SK-N-SH (cell line): ENCODE measurements at regions not wholly inside any gene's neighbourhood (a gene's known extent, or its start where the extent isn't known, plus 50 kb on each side); places are given as distances from the start of the nearest gene placed in this dataset.

Source experiments
- CTCF ChIA-PET: fragments of 300-600, 350-600 bp; formaldehyde crosslinking; extraction: SDS; loops from one replicate; lab custom pipeline; 2021; lab: Yijun Ruan, JAX
- POLR2A ChIA-PET: fragments of 350-600 bp; sonication (Branson Sonifier 250); formaldehyde crosslinking; extraction: SDS; loops from one replicate; lab custom pipeline; 2020; ENCODE audit warnings: antibody characterized with exemption, inconsistent platforms; lab: Yijun Ruan, JAX
- DNase-seq: peaks from one replicate; pipeline ENCODE4 v3.0.0; 2012
- H2AFZ ChIP-seq: fragments of 200-600 bp; sonication (generic); 2 replicates; pipeline ENCODE4 v1.8.1; 2016; ENCODE audit warnings: antibody characterized with exemption, mild to moderate bottlenecking, low read depth
- H3F3A ChIP-seq: fragments of 200-600 bp; sonication (generic); replicated peaks from 2 replicates; pipeline ENCODE3; 2016; ENCODE audit warnings: antibody characterized with exemption, mild to moderate bottlenecking; ENCODE audit not compliant: insufficient read depth
- H3K27ac ChIP-seq, 2 experiments: fragments of 200-500 bp in 1 of 2; fragments of 200-600 bp in 1 of 2; sonication (Bioruptor generic) in 1 of 2; sonication (generic), shearing (Covaris generic) in 1 of 2; 2 replicates each; pipeline versions ENCODE4 v1.5.1 to v1.6.1; 2014 to 2016; ENCODE audit warnings: low read depth in 2 of 2, inconsistent platforms in 1 of 2, low read length in 1 of 2, mild to moderate bottlenecking in 1 of 2, mixed read lengths in 1 of 2
- H3K27me3 ChIP-seq: fragments of 200-600 bp; sonication (generic), shearing (Covaris generic); 2 replicates; pipeline ENCODE4 v1.6.1; 2016; ENCODE audit warnings: mixed run types; ENCODE audit not compliant: insufficient read depth
- H3K36me3 ChIP-seq, 2 experiments: fragments of 200-500 bp in 1 of 2; fragments of 200-600 bp in 1 of 2; sonication (Bioruptor generic) in 1 of 2; sonication (generic) in 1 of 2; replicated peaks in 1 of 2; 2 replicates each; pipeline versions ENCODE3 to v1.5.1; 2014 to 2016; ENCODE audit warnings: low read length in 1 of 2, mild to moderate bottlenecking in 1 of 2; ENCODE audit not compliant: insufficient read depth in 2 of 2, control insufficient read depth in 1 of 2
- H3K4me1 ChIP-seq, 2 experiments: fragments of 200-500 bp in 1 of 2; fragments of 200-600 bp in 1 of 2; sonication (Bioruptor generic) in 1 of 2; sonication (generic), shearing (Covaris generic) in 1 of 2; 2 replicates each; pipeline versions ENCODE4 v1.5.1 to v1.6.1; 2014 to 2016; ENCODE audit warnings: low read depth in 1 of 2, low read length in 1 of 2, mixed run types in 1 of 2; ENCODE audit not compliant: insufficient read depth in 2 of 2, control insufficient read depth in 1 of 2
- H3K4me2 ChIP-seq: fragments of 200-600 bp; sonication (generic), shearing (Covaris generic); 2 replicates; pipeline ENCODE4 v1.6.1; 2017; ENCODE audit warnings: mixed run types
- H3K4me3 ChIP-seq, 2 experiments: fragments of 200-500 bp in 1 of 2; fragments of 200-600 bp in 1 of 2; sonication (Bioruptor generic) in 1 of 2; sonication (generic), shearing (Covaris generic) in 1 of 2; 2 replicates each; pipeline versions ENCODE4 v1.5.1 to v1.8.1; 2014 to 2016; ENCODE audit warnings: low read depth in 2 of 2, inconsistent platforms in 1 of 2, low read length in 1 of 2, mild to moderate bottlenecking in 1 of 2, mixed read lengths in 1 of 2, moderate library complexity in 1 of 2
- H3K79me2 ChIP-seq: fragments of 200-600 bp; sonication (generic); 2 replicates; pipeline ENCODE4 v1.8.1; 2017; ENCODE audit warnings: mild to moderate bottlenecking; ENCODE audit not compliant: insufficient read depth
- H3K9ac ChIP-seq: fragments of 200-600 bp; sonication (generic); 2 replicates; pipeline ENCODE4 v1.6.1; 2017; ENCODE audit warnings: mixed run types
- H3K9me2 ChIP-seq: fragments of 200-600 bp; sonication (generic); 2 replicates; pipeline ENCODE4 v1.6.1; 2017; ENCODE audit warnings: mixed run types
- H3K9me3 ChIP-seq: fragments of 200-600 bp; sonication (generic); 2 replicates; pipeline ENCODE4 v1.6.1; 2017; ENCODE audit warnings: mixed run types, mild to moderate bottlenecking, moderate library complexity
- H4K20me1 ChIP-seq: fragments of 200-600 bp; sonication (generic); 2 replicates; pipeline ENCODE4 v1.6.1; 2017; ENCODE audit warnings: mild to moderate bottlenecking, mixed run types; ENCODE audit not compliant: insufficient read depth
- CHD2 ChIP-seq: fragments of 150-350 bp; IDR thresholded peaks from 2 replicates; pipeline ENCODE4 v1.6.1; 2018; ENCODE audit warnings: low read length; ENCODE audit not compliant: partially characterized antibody
- EP300 ChIP-seq, 2 experiments: IDR thresholded peaks; 2 replicates each; pipeline versions ENCODE4 v1.4.0 to v1.6.1; 2012; ENCODE audit warnings: borderline replicate concordance in 1 of 2, low read depth in 1 of 2, low read length in 1 of 2
- FOSL2 ChIP-seq: IDR thresholded peaks from 2 replicates; pipeline ENCODE4 v1.4.0; 2012; ENCODE audit warnings: low read depth, mild to moderate bottlenecking, moderate library complexity, borderline replicate concordance
- FOXJ3 ChIP-seq: sonication (generic); formaldehyde crosslinking; IDR thresholded peaks from 2 replicates; pipeline ENCODE4 v1.5.1; 2020; ENCODE audit warnings: mild to moderate bottlenecking, missing genetic modification reagents
- GABPA ChIP-seq: IDR thresholded peaks from 2 replicates; pipeline ENCODE4 v1.4.0; 2012; ENCODE audit warnings: low read depth, mild to moderate bottlenecking
- MEF2A ChIP-seq: IDR thresholded peaks from 2 replicates; pipeline ENCODE4 v1.4.0; 2012; ENCODE audit warnings: low read depth, borderline replicate concordance
- NFIC ChIP-seq: IDR thresholded peaks from 2 replicates; pipeline ENCODE4 v1.4.0; 2012; ENCODE audit warnings: borderline replicate concordance
- NRF1 ChIP-seq: IDR thresholded peaks from 2 replicates; pipeline ENCODE4 v1.6.1; 2012; ENCODE audit warnings: low read depth, mild to moderate bottlenecking, low read length
- POLR2AphosphoS5 ChIP-seq: IDR thresholded peaks from 2 replicates; pipeline ENCODE4 v1.6.1; 2012; ENCODE audit warnings: low read depth, low read length
- RAD21 ChIP-seq: IDR thresholded peaks from 2 replicates; pipeline ENCODE4 v1.6.1; 2012; ENCODE audit warnings: mild to moderate bottlenecking, low read length
- REST ChIP-seq: IDR thresholded peaks from 2 replicates; pipeline ENCODE4 v1.6.1; 2012; ENCODE audit warnings: mild to moderate bottlenecking, low read depth, low read length, moderate library complexity
- RFX5 ChIP-seq: IDR thresholded peaks from 2 replicates; pipeline ENCODE4 v1.6.1; 2012; ENCODE audit warnings: mild to moderate bottlenecking, improper control_type of control experiment, low read length
- TCF12 ChIP-seq: IDR thresholded peaks from 2 replicates; pipeline ENCODE4 v1.4.0; 2012
- TEAD4 ChIP-seq: IDR thresholded peaks from 2 replicates; pipeline ENCODE4 v1.4.0; 2012; ENCODE audit warnings: mild to moderate bottlenecking, borderline replicate concordance; ENCODE audit not compliant: insufficient read depth
- YY1 ChIP-seq: IDR thresholded peaks from 2 replicates; pipeline ENCODE4 v1.4.0; 2012; ENCODE audit warnings: low read depth, mild to moderate bottlenecking
- WGBS: methylation state at CpG from one replicate; pipeline ENCODE4 v1.1.6; 2017; ENCODE audit warnings: low lambda C conversion rate; 5-methylcytosine and 5-hydroxymethylcytosine counted together
- TF ChIP-seq, protein P1 (sequence below): IDR thresholded peaks from 2 replicates; pipeline ENCODE4 v1.4.0; 2012; ENCODE audit warnings: low read depth, borderline replicate concordance
- TF ChIP-seq, protein P2 (sequence below): IDR thresholded peaks from 2 replicates; pipeline ENCODE4; 2012
- TF ChIP-seq, protein P3 (sequence below): fragments of 200-600 bp; sonication (generic); IDR thresholded peaks from 2 replicates; pipeline ENCODE4 v1.6.1; 2017; ENCODE audit warnings: antibody characterized with exemption, mild to moderate bottlenecking, moderate library complexity
- TF ChIP-seq, protein P4 (sequence below): IDR thresholded peaks from 2 replicates; pipeline ENCODE4 v1.4.0; 2012; ENCODE audit warnings: low read depth
- TF ChIP-seq, protein P5 (sequence below): fragments of 150-350 bp; IDR thresholded peaks from 2 replicates; pipeline ENCODE4 v1.6.1; 2016; ENCODE audit warnings: mild to moderate bottlenecking, low read depth, low read length

- Histone ChIP-seq H3K4me3 (no peak overlapping the region), H3K27ac (no peak overlapping the region), H3K27me3 (no peaks in the 10 kb centered on the region; the same call in 1 of the 2 replicates)
- no peak for TF ChIP-seq TCF12
- TF ChIP-seq NFIC: no peak
- TF ChIP-seq, protein P1, sequence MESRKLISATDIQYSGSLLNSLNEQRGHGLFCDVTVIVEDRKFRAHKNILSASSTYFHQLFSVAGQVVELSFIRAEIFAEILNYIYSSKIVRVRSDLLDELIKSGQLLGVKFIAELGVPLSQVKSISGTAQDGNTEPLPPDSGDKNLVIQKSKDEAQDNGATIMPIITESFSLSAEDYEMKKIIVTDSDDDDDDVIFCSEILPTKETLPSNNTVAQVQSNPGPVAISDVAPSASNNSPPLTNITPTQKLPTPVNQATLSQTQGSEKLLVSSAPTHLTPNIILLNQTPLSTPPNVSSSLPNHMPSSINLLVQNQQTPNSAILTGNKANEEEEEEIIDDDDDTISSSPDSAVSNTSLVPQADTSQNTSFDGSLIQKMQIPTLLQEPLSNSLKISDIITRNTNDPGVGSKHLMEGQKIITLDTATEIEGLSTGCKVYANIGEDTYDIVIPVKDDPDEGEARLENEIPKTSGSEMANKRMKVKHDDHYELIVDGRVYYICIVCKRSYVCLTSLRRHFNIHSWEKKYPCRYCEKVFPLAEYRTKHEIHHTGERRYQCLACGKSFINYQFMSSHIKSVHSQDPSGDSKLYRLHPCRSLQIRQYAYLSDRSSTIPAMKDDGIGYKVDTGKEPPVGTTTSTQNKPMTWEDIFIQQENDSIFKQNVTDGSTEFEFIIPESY: no peak
- no peak for TF ChIP-seq RAD21
- no peak for TF ChIP-seq MEF2A
- no peak for TF ChIP-seq FOSL2
- TF ChIP-seq TEAD4: no peak
- TF ChIP-seq, protein P2, sequence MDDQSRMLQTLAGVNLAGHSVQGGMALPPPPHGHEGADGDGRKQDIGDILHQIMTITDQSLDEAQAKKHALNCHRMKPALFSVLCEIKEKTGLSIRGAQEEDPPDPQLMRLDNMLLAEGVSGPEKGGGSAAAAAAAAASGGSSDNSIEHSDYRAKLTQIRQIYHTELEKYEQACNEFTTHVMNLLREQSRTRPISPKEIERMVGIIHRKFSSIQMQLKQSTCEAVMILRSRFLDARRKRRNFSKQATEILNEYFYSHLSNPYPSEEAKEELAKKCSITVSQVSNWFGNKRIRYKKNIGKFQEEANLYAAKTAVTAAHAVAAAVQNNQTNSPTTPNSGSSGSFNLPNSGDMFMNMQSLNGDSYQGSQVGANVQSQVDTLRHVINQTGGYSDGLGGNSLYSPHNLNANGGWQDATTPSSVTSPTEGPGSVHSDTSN: no peak
- TF ChIP-seq RFX5: no peak
- TF ChIP-seq, protein P3, sequence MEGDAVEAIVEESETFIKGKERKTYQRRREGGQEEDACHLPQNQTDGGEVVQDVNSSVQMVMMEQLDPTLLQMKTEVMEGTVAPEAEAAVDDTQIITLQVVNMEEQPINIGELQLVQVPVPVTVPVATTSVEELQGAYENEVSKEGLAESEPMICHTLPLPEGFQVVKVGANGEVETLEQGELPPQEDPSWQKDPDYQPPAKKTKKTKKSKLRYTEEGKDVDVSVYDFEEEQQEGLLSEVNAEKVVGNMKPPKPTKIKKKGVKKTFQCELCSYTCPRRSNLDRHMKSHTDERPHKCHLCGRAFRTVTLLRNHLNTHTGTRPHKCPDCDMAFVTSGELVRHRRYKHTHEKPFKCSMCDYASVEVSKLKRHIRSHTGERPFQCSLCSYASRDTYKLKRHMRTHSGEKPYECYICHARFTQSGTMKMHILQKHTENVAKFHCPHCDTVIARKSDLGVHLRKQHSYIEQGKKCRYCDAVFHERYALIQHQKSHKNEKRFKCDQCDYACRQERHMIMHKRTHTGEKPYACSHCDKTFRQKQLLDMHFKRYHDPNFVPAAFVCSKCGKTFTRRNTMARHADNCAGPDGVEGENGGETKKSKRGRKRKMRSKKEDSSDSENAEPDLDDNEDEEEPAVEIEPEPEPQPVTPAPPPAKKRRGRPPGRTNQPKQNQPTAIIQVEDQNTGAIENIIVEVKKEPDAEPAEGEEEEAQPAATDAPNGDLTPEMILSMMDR: no peak
- no peak for TF ChIP-seq REST
- TF ChIP-seq POLR2AphosphoS5: no peak
- TF ChIP-seq CHD2: no peak
- TF ChIP-seq NRF1: no peak
- no peak for TF ChIP-seq FOXJ3 (CRISPR knock-in tag)
- TF ChIP-seq EP300 (IDR thresholded peaks at IDR 0.05; ENCODE audit: borderline replicate concordance in 1 of 2, low read depth in 1 of 2, low read length in 1 of 2): no peak
- TF ChIP-seq, protein P4, sequence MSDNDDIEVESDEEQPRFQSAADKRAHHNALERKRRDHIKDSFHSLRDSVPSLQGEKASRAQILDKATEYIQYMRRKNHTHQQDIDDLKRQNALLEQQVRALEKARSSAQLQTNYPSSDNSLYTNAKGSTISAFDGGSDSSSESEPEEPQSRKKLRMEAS: no peak
- TF ChIP-seq YY1: no peak
- no peak for TF ChIP-seq GABPA
- TF ChIP-seq, protein P5, sequence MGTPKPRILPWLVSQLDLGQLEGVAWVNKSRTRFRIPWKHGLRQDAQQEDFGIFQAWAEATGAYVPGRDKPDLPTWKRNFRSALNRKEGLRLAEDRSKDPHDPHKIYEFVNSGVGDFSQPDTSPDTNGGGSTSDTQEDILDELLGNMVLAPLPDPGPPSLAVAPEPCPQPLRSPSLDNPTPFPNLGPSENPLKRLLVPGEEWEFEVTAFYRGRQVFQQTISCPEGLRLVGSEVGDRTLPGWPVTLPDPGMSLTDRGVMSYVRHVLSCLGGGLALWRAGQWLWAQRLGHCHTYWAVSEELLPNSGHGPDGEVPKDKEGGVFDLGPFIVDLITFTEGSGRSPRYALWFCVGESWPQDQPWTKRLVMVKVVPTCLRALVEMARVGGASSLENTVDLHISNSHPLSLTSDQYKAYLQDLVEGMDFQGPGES: no peak
- TF ChIP-seq, all 33 proteins: peak for 0
- WGBS: 18% methylated on average over 3 of the region's 3 CpGs
- Histone ChIP-seq H2AFZ (peak overlapping the region; percentile 50; the same call in 1 of the 2 replicates), H3K79me2 (no peaks in the 10 kb centered on the region), H3K9me3 (no peaks in the 10 kb centered on the region), H3K9me2 (no peaks in the 10 kb centered on the region), H3K9ac (no peak overlapping the region), H3F3A (no peaks in the 10 kb centered on the region), H3K4me1 (no peaks in the 10 kb centered on the region), H3K4me2 (no peak overlapping the region), H3K36me3 (no peaks in the 10 kb centered on the region), H4K20me1 (no peaks in the 10 kb centered on the region)
- CTCF ChIA-PET: no interaction called here
- no peak for DNase-seq
- POLR2A ChIA-PET: no interaction called here
Observed at GRCh38 chr2:147558620-147559019, 286.2 kb upstream of the ACVR2A start.
